ENCODE measurements at regions not wholly inside any gene's neighbourhood (a gene's known extent, or its start where the extent isn't known, plus 50 kb on each side); places are given as distances from the start of the nearest gene placed in this dataset.

DNA sequence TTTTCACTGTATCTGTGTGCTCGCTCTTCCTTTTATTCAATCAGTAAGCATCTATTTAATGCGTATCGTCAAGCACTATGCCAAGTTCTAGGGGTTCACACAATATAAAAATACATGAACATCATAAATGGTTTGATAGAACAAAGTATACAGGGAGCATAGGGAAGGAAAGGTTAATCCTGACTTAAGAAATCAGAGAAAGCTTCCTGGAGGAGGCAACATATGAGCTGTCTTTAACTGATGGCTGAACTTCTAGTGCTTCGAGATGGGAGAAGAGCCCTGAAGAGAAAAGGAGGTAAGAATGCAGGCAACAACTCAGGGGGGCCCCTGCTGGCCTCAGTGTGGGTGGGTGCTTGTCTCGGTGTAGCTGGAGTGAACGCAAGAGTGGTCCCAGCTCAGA is 63.6 kb upstream of the GALNT2 start:
- DNase-seq, result no peak

DNA sequence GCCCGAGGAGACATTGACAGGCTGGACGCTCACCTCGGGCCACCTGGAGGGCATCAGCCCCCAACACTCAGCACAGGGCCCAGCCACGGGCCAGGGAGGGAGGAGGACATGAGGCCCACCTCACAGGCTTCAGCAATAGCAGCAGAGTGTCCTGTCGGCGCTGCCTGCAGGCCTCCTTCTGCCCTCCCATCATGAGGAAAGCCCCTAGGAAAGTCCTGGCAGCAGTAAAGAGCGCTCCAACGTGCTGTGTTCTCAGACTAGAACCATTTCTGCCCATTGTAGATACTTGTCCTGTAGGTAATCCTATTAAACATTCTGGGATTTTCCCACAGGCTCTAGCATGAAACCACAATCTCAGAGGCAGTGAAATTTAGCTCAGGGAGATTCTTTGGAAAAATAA is 62.0 kb upstream of the GALNT2 start:
- DNase-seq, result no peak

DNA sequence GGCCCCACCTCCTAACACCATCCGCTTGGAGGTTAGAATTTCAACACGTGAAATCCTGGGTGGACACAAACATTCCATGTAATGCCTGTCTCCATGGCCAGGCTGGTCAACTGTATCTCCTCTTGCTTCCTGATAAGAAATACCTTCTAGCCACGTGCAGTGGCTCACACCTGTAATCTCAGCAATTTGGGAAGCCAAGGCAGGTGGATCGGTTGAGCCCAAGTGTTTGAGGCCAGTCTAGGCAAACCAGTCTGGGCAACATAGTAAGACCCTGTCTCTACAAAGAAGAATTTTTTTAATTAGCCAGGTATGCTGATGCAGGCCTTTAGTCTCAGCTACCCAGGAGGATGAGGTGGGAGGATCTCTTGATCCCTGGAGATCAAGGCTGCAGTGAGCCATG is 58.3 kb upstream of the GALNT2 start:
- DNase-seq, result no peak

DNA sequence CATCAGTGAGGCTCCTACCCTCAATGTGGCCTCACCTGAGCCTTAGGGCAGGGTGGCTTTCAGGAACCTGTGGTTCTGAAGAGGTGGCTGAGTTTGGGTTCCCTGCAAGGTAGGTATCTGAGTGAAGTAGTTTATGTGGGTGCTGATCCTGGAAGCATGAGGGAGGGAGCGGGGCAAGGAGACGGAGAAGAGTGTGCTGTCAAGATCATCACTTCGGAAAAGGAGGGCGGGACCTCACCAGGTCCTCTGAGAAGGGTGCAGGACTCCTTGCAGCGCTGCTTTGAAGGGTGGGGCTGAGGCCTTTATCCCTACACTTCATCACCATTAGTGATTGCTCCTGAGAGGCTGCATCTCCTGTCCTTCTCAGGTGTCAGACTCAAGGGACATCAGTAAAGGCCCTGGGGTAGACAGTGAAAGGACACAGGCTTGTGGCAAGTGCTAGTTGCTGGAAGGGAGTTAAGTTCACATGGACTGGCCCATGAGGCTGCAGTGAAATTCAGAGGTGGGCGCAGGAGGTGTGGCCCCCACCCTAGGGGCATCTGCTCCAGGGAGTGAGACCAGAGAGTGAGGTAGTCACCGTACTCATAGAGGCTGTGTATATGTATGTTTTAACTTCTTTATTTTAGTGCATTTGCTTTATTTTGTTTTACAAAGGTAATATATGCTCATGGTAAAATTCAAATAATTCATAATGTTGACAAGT is 57.3 kb upstream of the GALNT2 start:
- DNase-seq, result no peak

DNA sequence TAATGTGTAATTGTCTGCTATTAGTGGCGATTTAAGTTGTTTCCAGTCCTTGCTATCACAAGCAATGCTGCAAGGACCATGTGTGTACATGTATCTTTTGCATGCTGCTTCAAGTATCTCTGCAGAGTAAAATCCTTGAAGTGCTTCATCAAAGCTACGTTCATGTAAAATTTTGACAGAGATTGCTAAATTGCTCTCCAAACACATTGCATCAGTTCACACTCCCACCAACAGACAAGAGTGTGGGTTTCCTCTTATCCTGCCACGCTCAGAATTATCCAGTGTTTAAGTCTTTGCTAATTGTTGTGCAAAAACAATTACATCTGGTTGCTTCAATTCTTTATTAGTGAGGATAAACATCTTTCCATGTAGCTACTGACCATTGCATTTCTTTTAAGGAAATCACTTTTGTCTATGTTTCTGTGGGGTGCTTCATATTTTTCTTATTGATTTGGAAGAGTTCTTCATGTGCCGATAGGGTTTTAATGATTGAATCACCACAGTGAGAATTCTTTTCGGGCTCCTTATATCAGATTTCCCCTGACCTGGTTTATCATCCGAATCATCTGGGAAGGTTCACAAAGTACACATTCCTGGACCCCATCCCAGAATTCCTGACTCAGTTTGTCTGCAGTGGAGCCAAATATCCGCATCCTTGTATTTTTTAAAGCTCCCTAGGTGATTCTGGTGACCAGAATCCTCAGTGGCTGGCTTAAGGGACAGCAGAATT is 56.3 kb upstream of the GALNT2 start:
- DNase-seq, result no peak

DNA sequence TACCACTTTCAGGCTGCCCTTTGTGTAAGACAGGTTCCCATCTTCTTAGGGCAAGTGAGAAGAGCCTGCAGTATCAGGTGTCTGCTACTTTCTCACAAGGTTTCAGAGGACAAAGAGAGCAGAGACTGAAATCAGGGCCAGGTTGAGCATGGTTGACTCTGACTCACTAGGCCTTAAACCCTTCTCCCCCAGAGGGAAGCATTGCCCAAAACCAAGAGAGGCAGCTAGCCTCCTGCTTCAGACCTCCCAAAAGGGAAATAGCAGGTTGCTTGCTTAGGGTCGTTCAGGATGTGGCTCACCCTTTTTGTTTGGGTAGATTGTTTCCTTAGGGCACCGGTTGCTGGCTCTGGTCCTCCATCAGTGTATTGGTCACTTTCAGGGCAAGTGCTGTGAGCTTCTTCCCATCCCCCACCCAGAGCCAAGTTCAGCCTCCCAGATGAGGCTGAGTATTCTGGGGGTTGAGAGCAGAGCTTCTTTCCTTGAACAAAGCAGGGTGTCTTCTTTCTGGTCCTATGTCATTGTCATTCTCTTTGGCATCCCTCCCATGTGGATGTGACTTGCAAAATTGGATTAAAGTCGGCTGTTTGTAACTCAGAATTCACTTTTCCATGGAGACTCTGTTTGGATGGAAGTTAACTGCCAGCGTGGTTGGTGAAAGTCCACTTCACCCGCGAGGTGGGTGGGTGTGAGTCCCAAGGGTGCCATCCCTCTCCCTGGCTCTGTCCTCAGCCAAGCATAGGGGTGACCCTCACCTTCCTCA is 55.5 kb upstream of the GALNT2 start:
- no peak for DNase-seq

DNA sequence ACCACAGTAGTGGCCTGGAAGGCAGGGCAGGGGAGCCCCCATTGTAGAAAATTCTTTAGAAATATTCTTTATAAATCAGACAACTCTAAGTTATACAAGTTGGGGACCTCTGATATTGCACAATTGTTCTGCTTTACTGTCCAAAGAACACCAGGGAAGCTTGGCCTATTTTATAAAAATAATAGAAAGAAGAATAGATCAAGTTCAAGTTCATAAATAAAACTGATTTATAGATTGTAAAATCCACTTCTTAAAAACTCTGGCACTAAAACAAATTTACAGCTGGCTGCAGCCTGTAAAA is 55.0 kb upstream of the GALNT2 start:
- DNase-seq, result no peak

DNA sequence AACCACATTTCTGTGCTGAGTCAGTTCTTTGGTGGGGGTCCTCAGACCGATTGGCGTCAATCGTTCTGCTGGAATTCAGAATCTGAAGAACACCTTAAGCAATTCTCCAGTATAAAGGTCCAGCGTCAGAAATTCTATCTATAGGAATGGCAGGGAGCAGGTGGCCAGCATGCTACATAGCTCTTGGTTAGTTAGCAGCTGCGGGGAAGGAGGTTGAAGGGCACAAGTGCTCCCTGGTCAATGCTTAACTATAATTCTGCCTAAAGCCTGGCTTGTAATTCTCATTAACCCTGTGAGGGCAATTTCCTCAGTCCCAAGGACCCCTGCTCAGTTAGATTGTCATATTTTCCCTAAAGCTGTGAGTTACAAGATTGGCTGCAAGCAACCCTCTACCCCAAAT is 54.3 kb upstream of the GALNT2 start:
- no peak for DNase-seq

DNA sequence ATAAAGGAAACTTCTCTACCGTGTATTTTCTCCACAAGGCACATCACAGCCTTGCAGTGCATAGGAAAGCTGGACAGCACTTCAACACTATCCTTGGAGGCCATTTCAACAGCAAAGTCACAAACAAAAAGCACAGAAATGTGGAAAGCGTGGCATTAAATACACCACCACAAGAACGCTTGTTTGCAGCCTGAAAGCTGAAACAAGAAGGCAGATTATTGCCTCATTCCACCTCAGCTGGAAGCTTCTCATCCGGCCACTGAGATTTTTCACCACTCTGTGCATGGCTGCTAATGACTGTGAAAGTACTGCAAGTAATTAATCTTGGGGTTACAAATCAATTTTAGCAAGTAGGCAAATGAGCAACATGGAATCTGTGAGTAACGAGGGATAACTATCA is 50.9 kb upstream of the GALNT2 start:
- DNase-seq, result no peak

Measured in left kidney (tissue), 1 donor.